Caco-2 (cell line): ENCODE measurements at regions not wholly inside any gene's neighbourhood (a gene's known extent, or its start where the extent isn't known, plus 50 kb on each side); places are given as distances from the start of the nearest gene placed in this dataset.

ENCODE experiments used
- BruUV-seq: library from RNA; stranded (reverse); fragments of 400-500 nt; replicated peaks from 2 replicates; lab custom pipeline; 2021; lab: Mats Ljungman, UMichigan
- CTCF ChIA-PET: fragments of 300-600 bp; sonication (Branson Sonifier 250); formaldehyde crosslinking; loops from one replicate; lab custom pipeline; 2022; ENCODE audit warnings: antibody characterized with exemption; lab: Charles Lee
- POLR2A ChIA-PET: fragments of 300-600 bp; sonication (Branson Sonifier 250); formaldehyde crosslinking; loops from one replicate; lab custom pipeline; 2022; ENCODE audit warnings: antibody characterized with exemption; lab: Charles Lee
- DNase-seq, 2 experiments: peaks; one replicate each; pipeline versions ENCODE4 v3.0.0 to v3.0.0-alpha.2; 2020 to 2022
- H3K27me3 ChIP-seq: replicated peaks from 2 replicates; pipeline ENCODE4 v1.6.0; 2011; ENCODE audit warnings: low read length; ENCODE audit not compliant: control insufficient read depth, insufficient read depth
- H3K36me3 ChIP-seq: 2 replicates; pipeline ENCODE4 v1.5.1; 2011; ENCODE audit warnings: low read length; ENCODE audit not compliant: control insufficient read depth, insufficient read depth
- H3K4me1 ChIP-seq: fragments of 250-450 bp; sonication (Bioruptor Pico); 2 replicates; pipeline ENCODE4 v1.5.1; 2020; ENCODE audit warnings: mild to moderate bottlenecking
- H3K4me3 ChIP-seq: 2 replicates; pipeline ENCODE4 v1.5.1; 2011; ENCODE audit warnings: low read depth, mild to moderate bottlenecking, control low read depth, low read length
- H3K9me3 ChIP-seq: fragments of 250-450 bp; sonication (Bioruptor Pico); 2 replicates; pipeline ENCODE4 v1.5.1; 2020; ENCODE audit warnings: mild to moderate bottlenecking, moderate library complexity
- H3K27ac Mint-ChIP-seq: one replicate; pipeline ENCODE4 v1.8.0; 2022; ENCODE audit warnings: mixed read lengths; ENCODE audit not compliant: unreplicated experiment
- H3K27me3 Mint-ChIP-seq: one replicate; pipeline ENCODE4 v1.8.0; 2022; ENCODE audit warnings: mixed read lengths; ENCODE audit not compliant: insufficient read depth, unreplicated experiment
- H3K36me3 Mint-ChIP-seq: one replicate; pipeline ENCODE4 v1.8.0; 2022; ENCODE audit warnings: mild to moderate bottlenecking, mixed read lengths; ENCODE audit not compliant: insufficient read depth, unreplicated experiment
- H3K4me1 Mint-ChIP-seq: one replicate; pipeline ENCODE4 v1.8.0; 2022; ENCODE audit warnings: low read depth, mixed read lengths; ENCODE audit not compliant: unreplicated experiment
- H3K4me3 Mint-ChIP-seq: one replicate; pipeline ENCODE4 v1.8.0; 2022; ENCODE audit warnings: mild to moderate bottlenecking, moderate library complexity, mixed read lengths; ENCODE audit not compliant: unreplicated experiment
- H3K9me3 Mint-ChIP-seq: one replicate; pipeline ENCODE4 v1.8.0; 2022; ENCODE audit warnings: mixed read lengths; ENCODE audit not compliant: unreplicated experiment
- CTCF ChIP-seq, 2 experiments: fragments of 200-600 bp in 1 of 2; IDR thresholded peaks; 1 replicate in 1 of 2; 2 replicates in 1 of 2; pipeline versions ENCODE4 v1.5.1 to v1.8.0; 2011 to 2022; ENCODE audit warnings: antibody characterized with exemption in 1 of 2, control low read depth in 1 of 2, inconsistent platforms in 1 of 2, low read depth in 1 of 2, low read length in 1 of 2, mild to moderate bottlenecking in 1 of 2, moderate library complexity in 1 of 2; ENCODE audit not compliant: insufficient read depth in 1 of 2, severe bottlenecking in 1 of 2, unreplicated experiment in 1 of 2
- intact Hi-C: fragments of 100-400 bp; cut with micrococcal nuclease; formaldehyde crosslinking; loops from one replicate; pipeline ENCODE4 v1.10.0; 2022; ENCODE audit not compliant: unreplicated experiment

GRCh38 chr9:86771420-86771819 lies 175.9 kb downstream of the GAS1 start:
- Mint-ChIP-seq H3K9me3 (no peaks in the 10 kb centered on the region), H3K4me1 (no peaks in the 10 kb centered on the region), H3K27me3 (no peaks in the 10 kb centered on the region), H3K27ac (no peak overlapping the region), H3K4me3 (no peak overlapping the region), H3K36me3 (no peaks in the 10 kb centered on the region)
- Histone ChIP-seq H3K4me3 (no peak overlapping the region), H3K4me1 (no peaks in the 10 kb centered on the region), H3K36me3 (no peaks in the 10 kb centered on the region), H3K27me3 (no peaks in the 10 kb centered on the region), H3K9me3 (no peaks in the 10 kb centered on the region)
- no peak for TF ChIP-seq CTCF (IDR thresholded peaks at IDR 0.05; ENCODE audit: insufficient read depth in 1 of 2, low read depth in 1 of 2, low read length in 1 of 2, severe bottlenecking in 1 of 2, unreplicated experiment in 1 of 2)
- no peak for DNase-seq
- POLR2A ChIA-PET = no interaction called here
- intact Hi-C loops = no loop called here
- BruUV-seq = no TSS peak
- CTCF ChIA-PET = no interaction called here

DNA sequence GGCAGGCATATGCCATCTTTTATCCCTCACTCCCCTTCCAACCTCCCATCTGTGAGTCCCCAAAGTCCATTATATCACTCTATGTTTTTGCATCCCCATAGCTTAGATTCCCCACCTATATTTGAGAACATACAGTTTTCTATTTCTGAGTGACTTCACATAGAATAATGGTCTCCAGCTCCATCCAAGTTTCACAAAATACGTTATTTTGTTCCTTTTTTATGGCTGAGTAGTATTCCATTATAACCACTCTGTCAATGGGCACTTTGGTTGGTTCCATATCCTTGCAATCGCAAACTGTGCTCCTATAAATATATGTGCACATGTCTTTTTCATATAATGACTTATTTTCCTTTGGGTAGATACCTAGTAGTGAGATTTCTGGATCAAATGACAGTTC lies 178.6 kb downstream of the GAS1 start:
- H3K9me3 ChIP-seq = no peaks in the 10 kb centered on the region
- H3K27me3 ChIP-seq = no peaks in the 10 kb centered on the region
- H3K4me3 Mint-ChIP-seq = no peak overlapping the region
- ChIA-PET POLR2A (no interaction called here), CTCF (no interaction called here)
- no peaks in the 10 kb centered on the region for H3K36me3 Mint-ChIP-seq
- no peak overlapping the region for H3K27ac Mint-ChIP-seq
- no peak for TF ChIP-seq CTCF (IDR thresholded peaks at IDR 0.05; ENCODE audit: insufficient read depth in 1 of 2, low read depth in 1 of 2, low read length in 1 of 2, severe bottlenecking in 1 of 2, unreplicated experiment in 1 of 2)
- H3K36me3 ChIP-seq = no peaks in the 10 kb centered on the region
- no TSS peak for BruUV-seq
- DNase-seq = no peak
- intact Hi-C loops = no loop called here
- no peaks in the 10 kb centered on the region for H3K9me3 Mint-ChIP-seq
- H3K4me1 Mint-ChIP-seq = no peaks in the 10 kb centered on the region
- H3K27me3 Mint-ChIP-seq = no peaks in the 10 kb centered on the region
- no peak overlapping the region for H3K4me3 ChIP-seq
- no peaks in the 10 kb centered on the region for H3K4me1 ChIP-seq

DNA sequence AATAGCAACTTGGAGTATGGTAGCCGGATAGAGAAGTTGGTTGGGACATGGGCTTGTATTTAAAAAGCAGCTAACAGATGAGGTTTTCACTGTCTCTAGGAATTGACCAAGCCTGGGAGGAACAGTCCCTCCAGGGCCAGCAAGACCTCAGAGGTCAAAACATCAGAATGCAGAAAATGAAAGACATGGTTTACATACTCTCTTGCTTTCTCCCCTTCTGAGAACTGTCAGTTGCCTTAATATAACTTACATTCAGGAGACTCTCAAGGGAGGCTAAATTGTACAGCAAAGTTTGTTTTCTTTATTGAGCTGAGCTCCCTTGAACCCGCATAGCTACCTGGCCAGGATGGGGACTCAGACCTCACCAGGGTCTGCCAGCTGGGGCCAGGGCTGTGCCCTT lies 179.3 kb downstream of the GAS1 start:
- BruUV-seq = no TSS peak
- peaks cover 3% of the 10 kb centered on the region for H3K27me3 Mint-ChIP-seq
- Histone ChIP-seq H3K4me3 (no peak overlapping the region), H3K27me3 (no peaks in the 10 kb centered on the region), H3K4me1 (no peaks in the 10 kb centered on the region), H3K36me3 (no peaks in the 10 kb centered on the region), H3K9me3 (no peaks in the 10 kb centered on the region)
- ChIA-PET POLR2A (no interaction called here), CTCF (no interaction called here)
- H3K4me1 Mint-ChIP-seq = no peaks in the 10 kb centered on the region
- intact Hi-C loops = no loop called here
- no peaks in the 10 kb centered on the region for H3K36me3 Mint-ChIP-seq
- H3K9me3 Mint-ChIP-seq = no peaks in the 10 kb centered on the region
- no peak for TF ChIP-seq CTCF (IDR thresholded peaks at IDR 0.05; ENCODE audit: insufficient read depth in 1 of 2, low read depth in 1 of 2, low read length in 1 of 2, severe bottlenecking in 1 of 2, unreplicated experiment in 1 of 2)
- H3K27ac Mint-ChIP-seq = no peak overlapping the region
- no peak overlapping the region for H3K4me3 Mint-ChIP-seq
- no peak for DNase-seq
